ENCODE measurements at regions not wholly inside any gene's neighbourhood (a gene's known extent, or its start where the extent isn't known, plus 50 kb on each side); places are given as distances from the start of the nearest gene placed in this dataset.

- H3F3A ChIP-seq (ENCODE audit: low read length, unreplicated experiment) = no peaks in the 10 kb centered on the region
- no peaks in the 10 kb centered on the region for H3K79me2 ChIP-seq (ENCODE audit: low read length)
- H4K20me1 ChIP-seq (ENCODE audit: low read length) = no peaks in the 10 kb centered on the region
- H3K4me3 ChIP-seq (ENCODE audit: low read length) = no peak overlapping the region
- intact Hi-C loops (cut with micrococcal nuclease) = no loop called here
- no peaks in the 10 kb centered on the region for H3K9me2 ChIP-seq (replicated peaks; ENCODE audit: low read length)
- POLR2A ChIA-PET (ENCODE audit: unreplicated experiment) = no interaction called here
- H3K4me2 ChIP-seq (ENCODE audit: low read length) = no peak overlapping the region
- H3K9ac ChIP-seq (ENCODE audit: low read length) = no peak overlapping the region
- DNase-seq (no peak), ATAC-seq (no peak)
- no peaks in the 10 kb centered on the region for H3K27me3 ChIP-seq (ENCODE audit: low read length)
- CTCF ChIA-PET = no interaction called here
- no peak overlapping the region for H3K27ac ChIP-seq (ENCODE audit: low read length)
- no peaks in the 10 kb centered on the region for H3K4me1 ChIP-seq (ENCODE audit: insufficient read depth, low read length)
- TF ChIP-seq EZH2phosphoT487 (IDR thresholded peaks at IDR 0.05; ENCODE audit: borderline replicate concordance, low read length) (no peak), EZH2 (IDR thresholded peaks at IDR 0.05; ENCODE audit: low read length, unreplicated experiment) (no peak), CTCF (conservative IDR thresholded peaks at IDR 0.05; ENCODE audit: low read depth, low read length) (no peak)
- BruUV-seq (replicated peaks) = no TSS peak
- no peaks in the 10 kb centered on the region for H3K36me3 ChIP-seq (ENCODE audit: low read depth, low read length)
- H3K9me3 ChIP-seq (ENCODE audit: low read length) = peaks cover 4% of the 10 kb centered on the region; the same call in 1 of the 2 replicates
- no peak overlapping the region for H2AFZ ChIP-seq (ENCODE audit: low read length)
These were observed 79.1 kb upstream of the FCN1 start for GRCh38 chr9:134996591-134997530.

- ATAC-seq = no peak
- Histone ChIP-seq H3K9me3 (ENCODE audit: low read length) (peaks cover 4% of the 10 kb centered on the region; the same call in 1 of the 2 replicates), H4K20me1 (ENCODE audit: low read length) (no peaks in the 10 kb centered on the region), H2AFZ (ENCODE audit: low read length) (no peak overlapping the region), H3K4me3 (ENCODE audit: low read length) (no peak overlapping the region), H3K4me2 (ENCODE audit: low read length) (no peak overlapping the region), H3F3A (ENCODE audit: low read length, unreplicated experiment) (no peaks in the 10 kb centered on the region), H3K27me3 (ENCODE audit: low read length) (no peaks in the 10 kb centered on the region), H3K9ac (ENCODE audit: low read length) (no peak overlapping the region), H3K79me2 (ENCODE audit: low read length) (no peaks in the 10 kb centered on the region), H3K36me3 (ENCODE audit: low read depth, low read length) (no peaks in the 10 kb centered on the region), H3K27ac (ENCODE audit: low read length) (no peak overlapping the region), H3K9me2 (replicated peaks; ENCODE audit: low read length) (no peaks in the 10 kb centered on the region), H3K4me1 (ENCODE audit: insufficient read depth, low read length) (no peaks in the 10 kb centered on the region)
- DNase-seq = no peak
- POLR2A ChIA-PET (ENCODE audit: unreplicated experiment) = no interaction called here
- TF ChIP-seq EZH2 (IDR thresholded peaks at IDR 0.05; ENCODE audit: low read length, unreplicated experiment) = no peak
- TF ChIP-seq EZH2phosphoT487 (IDR thresholded peaks at IDR 0.05; ENCODE audit: borderline replicate concordance, low read length) = no peak
- no peak for TF ChIP-seq CTCF (conservative IDR thresholded peaks at IDR 0.05; ENCODE audit: low read depth, low read length)
- intact Hi-C loops (cut with micrococcal nuclease) = no loop called here
- CTCF ChIA-PET = no interaction called here
- BruUV-seq (replicated peaks) = no TSS peak
These were observed 83.0 kb upstream of the FCN1 start for GRCh38 chr9:135000647-135001245.

DNA sequence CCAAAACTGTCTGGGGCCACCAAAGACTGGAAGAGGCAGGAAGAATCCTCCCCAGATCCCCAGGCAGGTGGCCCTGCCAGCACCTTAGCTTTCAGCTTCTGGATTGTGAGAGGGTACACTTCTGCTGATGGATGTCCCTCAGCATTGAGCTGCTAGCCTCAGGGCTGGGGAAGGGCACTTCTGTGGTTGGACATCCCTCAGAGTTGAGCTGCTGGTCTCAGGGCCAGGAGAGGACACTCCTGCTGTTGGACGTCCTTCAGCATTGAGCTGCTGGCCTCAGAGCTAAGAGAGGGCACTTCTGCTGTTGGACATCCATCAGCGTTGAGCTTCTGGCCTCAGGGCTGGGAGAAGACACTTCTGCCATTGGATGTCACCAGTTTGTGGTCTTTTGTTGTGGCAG, 83.8 kb upstream of the FCN1 start:
- no peak for ATAC-seq
- Histone ChIP-seq H3K79me2 (ENCODE audit: low read length) (no peaks in the 10 kb centered on the region), H4K20me1 (ENCODE audit: low read length) (no peaks in the 10 kb centered on the region), H3K9me2 (replicated peaks; ENCODE audit: low read length) (no peaks in the 10 kb centered on the region), H3K27me3 (ENCODE audit: low read length) (no peaks in the 10 kb centered on the region), H3K9me3 (ENCODE audit: low read length) (peaks cover 4% of the 10 kb centered on the region; the same call in 1 of the 2 replicates), H3K4me2 (ENCODE audit: low read length) (no peak overlapping the region), H3K27ac (ENCODE audit: low read length) (no peak overlapping the region), H3K9ac (ENCODE audit: low read length) (no peak overlapping the region), H3K4me3 (ENCODE audit: low read length) (no peak overlapping the region), H3K36me3 (ENCODE audit: low read depth, low read length) (no peaks in the 10 kb centered on the region), H3K4me1 (ENCODE audit: insufficient read depth, low read length) (no peaks in the 10 kb centered on the region), H3F3A (ENCODE audit: low read length, unreplicated experiment) (no peaks in the 10 kb centered on the region), H2AFZ (ENCODE audit: low read length) (no peak overlapping the region)
- no peak for TF ChIP-seq CTCF (conservative IDR thresholded peaks at IDR 0.05; ENCODE audit: low read depth, low read length)
- CTCF ChIA-PET = no interaction called here
- DNase-seq = no peak
- BruUV-seq (replicated peaks) = no TSS peak
- POLR2A ChIA-PET (ENCODE audit: unreplicated experiment) = no interaction called here
- intact Hi-C loops (cut with micrococcal nuclease) = no loop called here

Measured in PC-3 (cell line).